NCI-H2081 (cell line): ENCODE measurements at regions not wholly inside any gene's neighbourhood (a gene's known extent, or its start where the extent isn't known, plus 50 kb on each side); places are given as distances from the start of the nearest gene placed in this dataset.

Source experiments
- DNase-seq, 2 experiments: peaks; one replicate each; lab custom pipeline; 2025; lab: John Stamatoyannopoulos, UW

- DNase-seq: peak; percentile 36 to 54
Observed at GRCh38 chrX:110852180-110852579, 56.6 kb upstream of the CHRDL1 start.

- DNase-seq: no peak
Observed at GRCh38 chrX:110851780-110852179, 56.2 kb upstream of the CHRDL1 start.

GRCh38 chrX:110847334-110847733 is 51.7 kb upstream of the CHRDL1 start:
- DNase-seq: peak; percentile 80 to 82

- DNase-seq: no peak
Observed at GRCh38 chrX:110846071-110846470, 50.5 kb upstream of the CHRDL1 start.
